H1 (cell line): ENCODE measurements at regions not wholly inside any gene's neighbourhood (a gene's known extent, or its start where the extent isn't known, plus 50 kb on each side); places are given as distances from the start of the nearest gene placed in this dataset.

Experiments used
- CTCF ChIA-PET: fragments of 300-600 bp; sonication (Branson Sonifier 250); formaldehyde crosslinking; loops from one replicate; lab custom pipeline; 2021; ENCODE audit not compliant: partially characterized antibody; lab: Charles Lee
- POLR2A ChIA-PET: fragments of 300-600 bp; sonication (Branson Sonifier 250); formaldehyde crosslinking; loops from one replicate; lab custom pipeline; 2021; ENCODE audit warnings: inconsistent platforms; ENCODE audit not compliant: partially characterized antibody; lab: Charles Lee
- DNase-seq, 2 experiments: peaks; one replicate each; pipeline versions ENCODE4 v3.0.0 to v3.0.0-alpha.2; 2010 to 2022; ENCODE audit warnings: low spot score in 2 of 2, low read depth in 1 of 2, mixed read lengths in 1 of 2
- FAIRE-seq: peaks from 2 replicates; lab custom pipeline; 2011; peaks lifted over from hg19 to GRCh38; lab: Jason Lieb, UNC
- H2AFZ ChIP-seq: 2 replicates; pipeline ENCODE4 v1.8.1; 2012; ENCODE audit warnings: low read length, inconsistent platforms
- H2AK5ac ChIP-seq: 2 replicates; pipeline ENCODE4 v1.6.1; 2013; ENCODE audit warnings: low read depth, low read length
- H2BK120ac ChIP-seq: replicated peaks from 2 replicates; pipeline ENCODE3; 2013; ENCODE audit warnings: low read depth, low read length, inconsistent platforms
- H2BK12ac ChIP-seq: 2 replicates; pipeline ENCODE4 v1.6.1; 2013; ENCODE audit warnings: low read depth, low read length
- H2BK15ac ChIP-seq: 2 replicates; pipeline ENCODE4 v1.6.1; 2013; ENCODE audit warnings: low read length
- H2BK20ac ChIP-seq: 2 replicates; pipeline ENCODE4 v1.6.1; 2013; ENCODE audit warnings: low read length
- H2BK5ac ChIP-seq: 2 replicates; pipeline ENCODE4 v1.6.1; 2013; ENCODE audit warnings: low read depth, low read length
- H3K14ac ChIP-seq: 2 replicates; pipeline ENCODE4 v1.6.1; 2013; ENCODE audit warnings: inconsistent platforms; ENCODE audit not compliant: insufficient read length
- H3K18ac ChIP-seq: 2 replicates; pipeline ENCODE4 v1.6.1; 2013; ENCODE audit warnings: low read length; ENCODE audit errors: extremely low read depth
- H3K23ac ChIP-seq: 2 replicates; pipeline ENCODE4 v1.6.1; 2013; ENCODE audit warnings: inconsistent platforms; ENCODE audit not compliant: insufficient read length
- H3K23me2 ChIP-seq: 2 replicates; pipeline ENCODE4 v1.6.1; 2013; ENCODE audit warnings: low read depth, low read length
- H3K27ac ChIP-seq: 2 replicates; pipeline ENCODE4 v1.6.1; 2011; ENCODE audit warnings: low read depth, low read length, inconsistent platforms
- H3K27me3 ChIP-seq, 4 experiments: replicated peaks in 1 of 4; 1 replicate in 1 of 4; 2 replicates in 3 of 4; pipeline versions ENCODE4 v1.6.1 to v1.8.1; 2011 to 2013; ENCODE audit warnings: low read length in 3 of 4, mild to moderate bottlenecking in 3 of 4, inconsistent platforms in 2 of 4, mixed read lengths in 2 of 4, moderate library complexity in 1 of 4; ENCODE audit not compliant: control insufficient read depth in 3 of 4, insufficient read depth in 3 of 4; ENCODE audit errors: extremely low read depth in 1 of 4
- H3K36me3 ChIP-seq, 4 experiments: 2 replicates each; pipeline versions ENCODE4 v1.6.1 to v1.8.1; 2011 to 2013; ENCODE audit warnings: mild to moderate bottlenecking in 4 of 4, low read length in 3 of 4, moderate library complexity in 2 of 4, control low read depth in 1 of 4, inconsistent platforms in 1 of 4; ENCODE audit not compliant: insufficient read depth in 4 of 4, control insufficient read depth in 2 of 4
- H3K4ac ChIP-seq: replicated peaks from 2 replicates; pipeline ENCODE3; 2013; ENCODE audit warnings: low read length, low read depth, mixed read lengths, inconsistent platforms; ENCODE audit not compliant: insufficient read length
- H3K4me1 ChIP-seq, 4 experiments: replicated peaks in 1 of 4; 1 replicate in 1 of 4; 2 replicates in 3 of 4; pipeline versions ENCODE4 v1.6.1 to v1.8.1; 2011 to 2013; ENCODE audit warnings: low read length in 3 of 4, inconsistent platforms in 2 of 4, mixed read lengths in 1 of 4; ENCODE audit not compliant: insufficient read depth in 4 of 4, control insufficient read depth in 3 of 4
- H3K4me2 ChIP-seq, 2 experiments: 2 replicates each; pipeline versions ENCODE4 v1.6.1 to v1.8.1; 2011 to 2013; ENCODE audit warnings: low read depth in 2 of 2, low read length in 2 of 2, control low read depth in 1 of 2, inconsistent platforms in 1 of 2, mild to moderate bottlenecking in 1 of 2; ENCODE audit not compliant: insufficient read depth in 1 of 2
- H3K4me3 ChIP-seq, 4 experiments: fragments of 200-600, 300-600 bp in 1 of 4; sonication (generic), shearing (Covaris generic), sonication (Bioruptor Twin) in 1 of 4; 2 replicates each; pipeline versions ENCODE4 v1.5.1 to v1.8.1; 2011 to 2016; ENCODE audit warnings: low read length in 4 of 4, low read depth in 3 of 4, control low read depth in 2 of 4, inconsistent platforms in 2 of 4, mild to moderate bottlenecking in 2 of 4, mixed read lengths in 1 of 4, moderate library complexity in 1 of 4; ENCODE audit not compliant: insufficient read depth in 2 of 4; ENCODE audit errors: extremely low read depth in 1 of 4
- H3K56ac ChIP-seq: replicated peaks from 2 replicates; pipeline ENCODE3; 2013; ENCODE audit warnings: low read depth, mild to moderate bottlenecking, mixed read lengths, low read length, inconsistent platforms; ENCODE audit not compliant: insufficient read length
- H3K79me1 ChIP-seq: 2 replicates; pipeline ENCODE4 v1.6.1; 2013; ENCODE audit warnings: low read depth, low read length, control low read depth
- H3K79me2 ChIP-seq, 2 experiments: 2 replicates each; pipeline versions ENCODE4 v1.6.1 to v1.8.1; 2012 to 2013; ENCODE audit warnings: low read length in 2 of 2, mild to moderate bottlenecking in 2 of 2, inconsistent platforms in 1 of 2; ENCODE audit not compliant: insufficient read depth in 2 of 2, control insufficient read depth in 1 of 2
- H3K9ac ChIP-seq, 4 experiments: replicated peaks in 1 of 4; 1 replicate in 1 of 4; 2 replicates in 3 of 4; pipeline versions ENCODE4 v1.6.1 to v1.8.1; 2011 to 2013; ENCODE audit warnings: low read depth in 3 of 4, low read length in 3 of 4, control low read depth in 2 of 4, mild to moderate bottlenecking in 2 of 4, moderate library complexity in 2 of 4, inconsistent platforms in 1 of 4; ENCODE audit errors: extremely low read depth in 1 of 4
- H3K9me3 ChIP-seq, 2 experiments: 2 replicates each; pipeline versions ENCODE4 v1.6.1 to v1.8.1; 2012 to 2013; ENCODE audit warnings: mild to moderate bottlenecking in 2 of 2, moderate library complexity in 2 of 2, control low read depth in 1 of 2, inconsistent platforms in 1 of 2, low read depth in 1 of 2, low read length in 1 of 2, mixed read lengths in 1 of 2; ENCODE audit not compliant: insufficient read depth in 2 of 2
- H4K20me1 ChIP-seq, 2 experiments: replicated peaks in 1 of 2; 2 replicates each; pipeline versions ENCODE3 to v1.8.1; 2011 to 2013; ENCODE audit warnings: inconsistent platforms in 2 of 2, low read length in 2 of 2, mild to moderate bottlenecking in 1 of 2; ENCODE audit not compliant: insufficient read depth in 2 of 2, control insufficient read depth in 1 of 2
- H4K5ac ChIP-seq: 2 replicates; pipeline ENCODE4 v1.6.1; 2013; ENCODE audit warnings: low read length, low read depth, mixed read lengths, inconsistent platforms; ENCODE audit not compliant: insufficient read length
- H4K8ac ChIP-seq: 2 replicates; pipeline ENCODE4 v1.8.0; 2013; ENCODE audit warnings: mild to moderate bottlenecking, moderate library complexity, low read length, inconsistent platforms; ENCODE audit not compliant: insufficient read depth; ENCODE audit errors: extremely low read depth
- H4K91ac ChIP-seq: replicated peaks from 2 replicates; pipeline ENCODE3; 2013; ENCODE audit warnings: low read length, mixed read lengths, inconsistent platforms; ENCODE audit not compliant: insufficient read length
- BACH1 ChIP-seq: IDR thresholded peaks from 2 replicates; pipeline ENCODE4 v1.6.1; 2012; ENCODE audit warnings: low read length, improper control_type of control experiment
- E2F6 ChIP-seq: IDR thresholded peaks from 2 replicates; pipeline ENCODE4 v1.6.1; 2012; ENCODE audit warnings: inconsistent platforms
- EGR1 ChIP-seq: IDR thresholded peaks from 2 replicates; pipeline ENCODE4 v1.6.1; 2011; ENCODE audit warnings: low read depth, low read length, borderline replicate concordance
- FOSL1 ChIP-seq: IDR thresholded peaks from 2 replicates; pipeline ENCODE4 v1.6.1; 2011; ENCODE audit warnings: mild to moderate bottlenecking, low read depth, low read length, moderate library complexity; ENCODE audit not compliant: insufficient read depth
- GTF2F1 ChIP-seq: IDR thresholded peaks from 2 replicates; pipeline ENCODE4 v1.6.1; 2012; ENCODE audit warnings: low read depth, low read length, improper control_type of control experiment, borderline replicate concordance
- KDM1A ChIP-seq: fragments of 200-600, 300-600 bp; sonication (generic); IDR thresholded peaks from 2 replicates; pipeline ENCODE4 v1.7.1; 2016; ENCODE audit warnings: mild to moderate bottlenecking, low read length, borderline replicate concordance
- MAFK ChIP-seq: IDR thresholded peaks from 2 replicates; pipeline ENCODE4 v1.6.1; 2012; ENCODE audit warnings: low read depth, mild to moderate bottlenecking, improper control_type of control experiment, low read length
- MAX ChIP-seq: IDR thresholded peaks from 2 replicates; pipeline ENCODE4 v1.6.1; 2012; ENCODE audit warnings: inconsistent platforms
- POLR2A ChIP-seq, 2 experiments: IDR thresholded peaks; 1 replicate in 1 of 2; 2 replicates in 1 of 2; pipeline ENCODE4 v1.6.1; 2011; ENCODE audit warnings: low read depth in 2 of 2, low read length in 2 of 2, mild to moderate bottlenecking in 2 of 2; ENCODE audit errors: control extremely low read depth in 1 of 2
- RBBP5 ChIP-seq: IDR thresholded peaks from 2 replicates; pipeline ENCODE4 v1.7.1; 2012; ENCODE audit warnings: low read depth, mild to moderate bottlenecking, inconsistent platforms, low read length, moderate library complexity, borderline replicate concordance
- RNF2 ChIP-seq: fragments of 200-900, 300-1000 bp; sonication (generic); IDR thresholded peaks from 2 replicates; pipeline ENCODE4 v1.7.1; 2016; ENCODE audit warnings: borderline replicate concordance, low read depth, mild to moderate bottlenecking, antibody characterized with exemption, low read length; ENCODE audit not compliant: poor library complexity, severe bottlenecking; ENCODE audit errors: missing control alignments
- SAP30 ChIP-seq: fragments of 300-600 bp; sonication (generic); IDR thresholded peaks from 2 replicates; pipeline ENCODE4 v1.7.1; 2012; ENCODE audit warnings: low read length, moderate library complexity, mild to moderate bottlenecking, inconsistent platforms; ENCODE audit not compliant: insufficient read depth, insufficient replicate concordance
- SIN3A ChIP-seq, 2 experiments: IDR thresholded peaks in 1 of 2; conservative IDR thresholded peaks in 1 of 2; 2 replicates each; pipeline ENCODE4 v1.6.1; 2011 to 2012; ENCODE audit warnings: low read length in 2 of 2, improper control_type of control experiment in 1 of 2, low read depth in 1 of 2, mild to moderate bottlenecking in 1 of 2
- SP1 ChIP-seq: IDR thresholded peaks from 2 replicates; pipeline ENCODE4 v1.6.1; 2011; ENCODE audit warnings: low read depth, low read length
- WGBS, 2 experiments: shearing (Covaris generic) in 1 of 2; methylation state at CpG; one replicate each; pipeline versions ENCODE4 v1.1.6 to v1.1.7; 2013 to 2015; ENCODE audit warnings: low lambda C conversion rate in 2 of 2, mixed read lengths in 2 of 2, inconsistent platforms in 1 of 2, low coverage in 1 of 2, missing lambda C conversion rate in 1 of 2; ENCODE audit not compliant: insufficient replicate concordance in 2 of 2, insufficient coverage in 1 of 2, insufficient read length in 1 of 2; ENCODE audit errors: extremely low coverage in 1 of 2, missing lambda C conversion rate in 1 of 2; 5-methylcytosine and 5-hydroxymethylcytosine counted together

- H3K23me2 ChIP-seq, result no peaks in the 10 kb centered on the region
- no peak overlapping the region for H2BK20ac ChIP-seq
- no peaks in the 10 kb centered on the region for H3K79me2 ChIP-seq
- H3K4me2 ChIP-seq, result no peak overlapping the region
- no peak for DNase-seq
- CTCF ChIA-PET, result no interaction called here
- no peak overlapping the region for H2BK120ac ChIP-seq
- H3K27ac ChIP-seq, result no peak overlapping the region
- WGBS, 2 experiments, result 82% methylated on average over 1 of the region's 1 CpG; no CpG with 5 or more reads in 1 of the 2 experiments
- H3K27me3 ChIP-seq, result no peaks in the 10 kb centered on the region
- H4K91ac ChIP-seq, result no peak overlapping the region
- H2AFZ ChIP-seq, result no peak overlapping the region
- H2BK15ac ChIP-seq, result no peak overlapping the region
- H3K4me3 ChIP-seq, result no peak overlapping the region
- no peak overlapping the region for H2BK12ac ChIP-seq
- no peaks in the 10 kb centered on the region for H3K4me1 ChIP-seq
- FAIRE-seq, result no peak
- no peak overlapping the region for H2BK5ac ChIP-seq
- H3K9me3 ChIP-seq, result no peaks in the 10 kb centered on the region
- no peak overlapping the region for H3K14ac ChIP-seq
- H4K20me1 ChIP-seq, result no peaks in the 10 kb centered on the region
- no peak overlapping the region for H3K23ac ChIP-seq
- no peak overlapping the region for H3K9ac ChIP-seq
- H2AK5ac ChIP-seq, result no peak overlapping the region
- POLR2A ChIA-PET, result interaction anchor here (0.6 kb wide), 1 partner anchor 676 kb away, joined by 3 read pairs; no protein-coding TSS in a partner anchor
- H3K18ac ChIP-seq, result no peak overlapping the region
- H3K36me3 ChIP-seq, result no peaks in the 10 kb centered on the region
- H4K8ac ChIP-seq, result no peak overlapping the region
- no peaks in the 10 kb centered on the region for H3K79me1 ChIP-seq
- H3K56ac ChIP-seq, result no peak overlapping the region
- H4K5ac ChIP-seq, result no peak overlapping the region
- no peak overlapping the region for H3K4ac ChIP-seq
- TF ChIP-seq BACH1 (no peak), FOSL1 (no peak), E2F6 (no peak), SIN3A (conservative IDR thresholded peaks at IDR 0.05 in 1 of 2, IDR thresholded peaks at IDR 0.05 in 1 of 2; ENCODE audit: low read depth in 1 of 2, low read length in 2 of 2) (no peak), POLR2A (IDR thresholded peaks at IDR 0.05; ENCODE audit: control extremely low read depth in 1 of 2, low read depth in 2 of 2, low read length in 2 of 2) (no peak), RNF2 (no peak), RBBP5 (no peak), GTF2F1 (no peak), SAP30 (no peak), MAX (no peak), MAFK (no peak), KDM1A (no peak), SP1 (no peak), EGR1 (no peak)
Measured at GRCh38 chrX:131894995-131895394, 128.1 kb upstream of the STK26 start.
